MM.1S (cell line): ENCODE measurements at regions not wholly inside any gene's neighbourhood (a gene's known extent, or its start where the extent isn't known, plus 50 kb on each side); places are given as distances from the start of the nearest gene placed in this dataset.

Source experiments
- DNase-seq: peaks from one replicate; pipeline ENCODE4 v3.0.0-alpha.2; 2015
- H2AFZ ChIP-seq: fragments of 300-600 bp; sonication (generic); 2 replicates; pipeline ENCODE4 v1.6.0; 2016; ENCODE audit warnings: antibody characterized with exemption, low read length
- H3F3A ChIP-seq: fragments of 300-600 bp; sonication (generic); 2 replicates; pipeline ENCODE4 v1.6.1; 2016; ENCODE audit warnings: mild to moderate bottlenecking, antibody characterized with exemption, low read length, moderate library complexity, mixed read lengths; ENCODE audit not compliant: insufficient read depth
- H3K27ac ChIP-seq: fragments of 300-600 bp; sonication (generic); 2 replicates; pipeline ENCODE4 v1.5.1; 2016; ENCODE audit warnings: mild to moderate bottlenecking, low read length
- H3K27me3 ChIP-seq: fragments of 300-600 bp; sonication (generic); replicated peaks from 2 replicates; pipeline ENCODE4 v1.6.0; 2016; ENCODE audit warnings: low read length; ENCODE audit not compliant: insufficient read depth
- H3K36me3 ChIP-seq: fragments of 300-600 bp; sonication (generic); replicated peaks from 2 replicates; pipeline ENCODE4 v1.6.1; 2016; ENCODE audit warnings: mild to moderate bottlenecking, low read length, mixed read lengths; ENCODE audit not compliant: insufficient read depth
- H3K4me1 ChIP-seq: fragments of 300-600 bp; sonication (generic); 2 replicates; pipeline ENCODE4 v1.6.1; 2016; ENCODE audit warnings: low read length, mixed read lengths
- H3K4me2 ChIP-seq: fragments of 300-600 bp; sonication (generic); 2 replicates; pipeline ENCODE4 v1.6.0; 2016; ENCODE audit warnings: low read depth, low read length
- H3K4me3 ChIP-seq: fragments of 300-600 bp; sonication (generic); 2 replicates; pipeline ENCODE4 v1.5.1; 2016; ENCODE audit warnings: low read length, mixed read lengths
- H3K79me2 ChIP-seq: fragments of 300-600 bp; sonication (generic); 2 replicates; pipeline ENCODE4 v1.6.1; 2016; ENCODE audit warnings: mixed run types, low read length, mixed read lengths
- H3K9ac ChIP-seq: fragments of 300-600 bp; sonication (generic); 2 replicates; pipeline ENCODE4 v1.6.1; 2016; ENCODE audit warnings: low read length, mixed read lengths
- H3K9me2 ChIP-seq: fragments of 300-600 bp; sonication (generic); replicated peaks from 2 replicates; pipeline ENCODE4 v1.6.1; 2016; ENCODE audit warnings: mild to moderate bottlenecking, low read length, mixed read lengths; ENCODE audit not compliant: insufficient read depth
- H3K9me3 ChIP-seq: fragments of 300-600 bp; sonication (generic); replicated peaks from 2 replicates; pipeline ENCODE4 v1.6.1; 2016; ENCODE audit warnings: mild to moderate bottlenecking, low read length, mixed read lengths; ENCODE audit not compliant: insufficient read depth
- H4K20me1 ChIP-seq: fragments of 300-600 bp; sonication (generic); 2 replicates; pipeline ENCODE4 v1.6.1; 2016; ENCODE audit warnings: mild to moderate bottlenecking, low read length, moderate library complexity, mixed read lengths; ENCODE audit not compliant: insufficient read depth
- CTCF ChIP-seq: fragments of 300-600 bp; sonication (generic); IDR thresholded peaks from 2 replicates; pipeline ENCODE4 v1.5.1; 2016; ENCODE audit warnings: antibody characterized with exemption, low read length, mixed read lengths
- EZH2 ChIP-seq: fragments of 300-600 bp; sonication (generic); optimal IDR thresholded peaks from 2 replicates; pipeline ENCODE3; 2017; ENCODE audit warnings: low read depth, mild to moderate bottlenecking, antibody characterized with exemption, low read length, mixed read lengths
- EZH2phosphoT487 ChIP-seq: fragments of 300-600 bp; sonication (generic); IDR thresholded peaks from 2 replicates; pipeline ENCODE4 v1.6.1; 2018; ENCODE audit warnings: antibody characterized with exemption, low read length

- DNase-seq: no peak
- H3K36me3 ChIP-seq: no peaks in the 10 kb centered on the region
These were observed 56.9 kb upstream of the ATP2B4 start for GRCh38 chr1:203569490-203570318.

GRCh38 chr1:203570805-203571204 lies 55.8 kb upstream of the ATP2B4 start:
- no peaks in the 10 kb centered on the region for H4K20me1 ChIP-seq
- H3K79me2 ChIP-seq: no peaks in the 10 kb centered on the region
- no peak overlapping the region for H3K4me2 ChIP-seq
- no peak overlapping the region for H3K9ac ChIP-seq
- no peak for DNase-seq
- H3F3A ChIP-seq: no peaks in the 10 kb centered on the region
- no peaks in the 10 kb centered on the region for H3K9me2 ChIP-seq
- no peaks in the 10 kb centered on the region for H3K9me3 ChIP-seq
- no peaks in the 10 kb centered on the region for H3K4me1 ChIP-seq
- H3K27ac ChIP-seq: no peak overlapping the region
- no peak overlapping the region for H3K4me3 ChIP-seq
- no peak overlapping the region for H2AFZ ChIP-seq
- TF ChIP-seq CTCF: no peak
- no peak for TF ChIP-seq EZH2phosphoT487
- TF ChIP-seq EZH2: no peak
- H3K36me3 ChIP-seq: no peaks in the 10 kb centered on the region
- no peaks in the 10 kb centered on the region for H3K27me3 ChIP-seq

More at GRCh38 chr1:203569490-203570318, 56.9 kb upstream of the ATP2B4 start:
- no peak overlapping the region for H2AFZ ChIP-seq
- H3K79me2 ChIP-seq: no peaks in the 10 kb centered on the region
- no peaks in the 10 kb centered on the region for H3K27me3 ChIP-seq
- H3K9me3 ChIP-seq: no peaks in the 10 kb centered on the region
- no peak overlapping the region for H3K9ac ChIP-seq
- no peaks in the 10 kb centered on the region for H4K20me1 ChIP-seq
- no peaks in the 10 kb centered on the region for H3F3A ChIP-seq
- no peak overlapping the region for H3K4me2 ChIP-seq
- H3K27ac ChIP-seq: no peak overlapping the region
- TF ChIP-seq CTCF (no peak), EZH2 (no peak), EZH2phosphoT487 (no peak)
- H3K9me2 ChIP-seq: no peaks in the 10 kb centered on the region
- H3K4me3 ChIP-seq: no peak overlapping the region
- no peaks in the 10 kb centered on the region for H3K4me1 ChIP-seq

- H3K27me3 ChIP-seq: no peaks in the 10 kb centered on the region
- no peak overlapping the region for H3K4me3 ChIP-seq
- H2AFZ ChIP-seq: no peak overlapping the region
- H3K9me2 ChIP-seq: no peaks in the 10 kb centered on the region
- no peak overlapping the region for H3K9ac ChIP-seq
- H3K27ac ChIP-seq: no peak overlapping the region
- H3K9me3 ChIP-seq: no peaks in the 10 kb centered on the region
- DNase-seq: no peak
- no peaks in the 10 kb centered on the region for H3K79me2 ChIP-seq
- no peak overlapping the region for H3K4me2 ChIP-seq
- H3K36me3 ChIP-seq: no peaks in the 10 kb centered on the region
- no peaks in the 10 kb centered on the region for H3K4me1 ChIP-seq
- H3F3A ChIP-seq: no peaks in the 10 kb centered on the region
- TF ChIP-seq EZH2phosphoT487 (no peak), EZH2 (no peak), CTCF (no peak)
- H4K20me1 ChIP-seq: no peaks in the 10 kb centered on the region
These were observed 55.0 kb upstream of the ATP2B4 start for GRCh38 chr1:203571661-203572060.
